Right ventricle myocardium inferior (tissue), 1 donor: ENCODE measurements at regions not wholly inside any gene's neighbourhood (a gene's known extent, or its start where the extent isn't known, plus 50 kb on each side); places are given as distances from the start of the nearest gene placed in this dataset.

ENCODE experiments used
- ATAC-seq: fragments of 200-7000 bp; cut with Tn5 transposase; one replicate; pipeline ENCODE4 v1.9.1; 2020; ENCODE audit warnings: mild to moderate bottlenecking, moderate library complexity
- DNase-seq: peaks from one replicate; pipeline ENCODE4 v3.0.0; 2021; ENCODE audit errors: missing footprints
- intact Hi-C: fragments of 100-400 bp; cut with DNase I; formaldehyde crosslinking; loops from one replicate; pipeline ENCODE4 v1.11.0; 2022
- donor health status: DM: no; HTN: yes; CAD: no; lungs with severe emphysema.

DNA sequence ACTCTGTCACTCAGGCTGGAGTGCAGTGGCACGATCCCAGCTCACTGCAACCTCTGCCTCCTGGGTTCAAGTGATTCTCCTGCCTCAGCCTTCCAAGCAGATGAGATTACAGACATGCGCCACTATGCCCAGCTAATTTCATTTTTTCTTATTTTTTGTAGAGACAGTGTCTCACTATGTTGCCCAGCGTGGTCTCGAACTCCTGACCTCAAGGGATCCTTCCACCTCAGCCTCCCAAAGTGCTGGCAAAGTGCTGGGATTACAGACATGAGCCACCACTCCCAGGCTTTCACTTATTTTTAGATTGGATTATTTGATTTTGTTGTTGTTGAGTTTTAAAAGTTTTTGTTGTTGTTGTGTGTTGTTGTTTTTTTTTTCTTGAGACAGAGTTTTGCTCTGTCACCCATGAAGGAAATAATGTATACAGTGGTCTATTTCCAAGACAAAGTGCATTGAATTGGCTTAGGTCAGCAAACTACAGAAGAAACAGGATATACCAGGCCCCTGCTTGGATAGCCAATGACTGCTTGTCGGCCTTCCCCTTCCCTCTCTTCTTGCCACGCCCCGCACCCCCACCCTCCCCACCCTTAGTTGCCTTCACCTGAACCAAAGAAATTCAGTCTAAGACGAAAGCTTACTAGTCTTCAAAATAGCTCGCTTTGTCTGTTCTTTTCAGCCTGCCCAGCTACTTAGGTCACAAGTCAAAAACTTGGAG, 91.8 kb upstream of the CLDN5 start:
- no peak for DNase-seq
- no peak for ATAC-seq
- intact Hi-C loops, result no loop called here

DNA sequence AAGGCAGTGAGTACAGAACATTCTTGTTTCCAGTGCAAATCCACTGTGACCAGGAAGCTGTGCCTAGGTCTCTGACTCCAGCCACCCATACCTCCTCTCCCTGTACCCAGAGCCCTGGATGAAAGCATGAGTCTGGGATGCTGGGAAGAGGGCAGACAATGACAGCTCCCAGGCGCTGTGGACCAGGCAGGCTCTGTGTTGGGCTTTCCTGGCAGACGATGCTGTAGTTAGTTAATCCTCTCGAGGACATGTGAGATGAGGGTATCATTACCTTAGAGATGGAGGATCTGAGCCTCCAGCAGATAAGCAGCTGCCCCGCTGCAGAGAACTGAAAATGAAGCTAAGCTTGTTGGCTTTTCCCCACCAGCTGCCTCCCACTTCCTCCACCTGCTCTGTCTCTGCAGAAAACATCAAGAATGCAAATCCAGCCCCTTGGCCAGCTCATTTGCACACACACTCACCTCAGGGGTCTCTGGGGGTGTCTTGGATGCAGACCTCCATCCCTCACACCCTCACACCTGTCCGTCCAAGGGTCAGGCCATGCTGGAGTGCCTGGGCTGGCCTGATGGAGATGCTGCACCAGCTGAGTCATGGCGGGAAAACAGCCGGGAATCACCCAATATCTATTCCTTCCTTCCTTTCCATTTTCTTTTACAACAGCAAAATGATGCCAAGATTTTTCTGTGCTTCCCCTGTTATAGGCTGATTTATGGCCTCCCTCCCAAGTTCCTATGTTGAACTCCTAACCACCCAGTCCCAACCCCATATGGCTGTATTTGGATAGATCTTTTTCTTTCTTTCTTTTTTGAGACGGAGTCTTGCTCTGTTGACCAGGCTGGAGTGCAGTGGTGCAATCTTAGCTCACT, 94.9 kb upstream of the SEPTIN5 start:
- intact Hi-C loops, result loop anchor here (5.0 kb wide), 1 partner anchor 97 kb away; the partner anchor contains the start of gene CLDN5
- no peak for DNase-seq
- no peak for ATAC-seq

DNA sequence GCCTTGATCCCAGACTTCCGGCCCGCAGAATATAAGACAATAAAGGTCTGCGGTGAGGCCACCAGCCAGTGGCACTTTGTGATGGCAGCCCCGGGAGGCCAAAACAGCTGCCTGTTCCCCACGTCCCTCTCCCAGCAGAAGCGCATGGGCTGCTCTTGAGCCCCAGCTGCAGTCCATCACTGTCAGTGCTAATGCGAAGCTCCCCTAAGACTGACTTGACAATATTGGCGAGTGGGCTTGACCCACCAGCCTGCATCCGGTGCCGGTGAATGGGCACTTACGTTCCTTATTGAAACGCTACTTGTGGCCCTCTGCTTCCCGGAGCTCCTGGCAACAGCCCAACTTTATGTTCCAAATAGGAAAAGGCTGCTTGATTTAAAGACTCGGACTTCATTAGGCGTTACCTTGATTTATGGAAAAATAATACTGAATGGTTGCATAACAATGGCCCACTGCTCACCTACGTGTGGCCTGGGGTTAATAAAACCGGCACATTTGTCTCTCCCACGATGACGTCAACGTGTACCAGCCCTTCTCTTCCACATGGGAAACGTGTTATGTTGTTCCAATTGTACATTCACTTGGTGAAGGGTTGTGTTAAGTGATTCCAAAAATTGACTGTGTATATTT, 93.4 kb upstream of the SEPTIN5 start:
- DNase-seq (no peak), ATAC-seq (no peak)
- intact Hi-C loops, result loop anchor here (5.0 kb wide), 1 partner anchor 99 kb away; the partner anchor contains the start of gene CLDN5

DNA sequence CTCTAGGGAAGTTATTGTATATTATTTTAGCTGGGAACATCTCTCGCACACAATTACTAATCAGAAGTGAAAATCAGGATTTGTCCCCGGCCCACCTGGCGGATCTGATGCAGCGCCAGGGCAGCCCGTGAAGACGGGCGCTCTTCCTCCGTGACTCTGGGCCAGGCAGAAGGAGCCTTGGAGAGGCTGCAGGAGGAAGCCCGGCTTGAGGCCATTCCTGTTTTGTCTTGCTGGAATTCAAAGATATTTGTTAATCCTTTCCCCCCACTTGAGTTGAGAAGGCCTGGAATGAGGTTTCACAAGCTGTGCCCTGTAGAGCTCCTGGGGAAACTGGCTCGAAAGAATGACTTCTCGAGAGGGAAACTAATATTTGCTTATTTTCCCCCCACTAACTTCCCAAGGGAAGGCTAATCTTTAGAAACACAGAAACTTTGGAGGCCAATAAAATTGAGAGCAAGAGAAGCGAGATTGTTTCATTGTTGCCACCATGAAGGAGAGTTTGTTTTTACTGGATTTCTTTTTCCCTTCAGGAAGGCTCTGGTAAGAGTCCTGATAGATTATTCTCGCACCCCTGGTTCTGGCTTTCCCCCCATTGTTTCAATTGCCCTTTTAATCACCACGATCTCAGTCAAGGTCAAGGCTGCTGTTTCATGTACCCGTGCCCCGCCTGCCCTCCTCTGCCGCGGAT, 92.8 kb upstream of the SEPTIN5 start:
- DNase-seq (no peak), ATAC-seq (no peak)
- intact Hi-C loops, result loop anchor here (5.0 kb wide), 1 partner anchor 99 kb away; the partner anchor contains the start of gene CLDN5

DNA sequence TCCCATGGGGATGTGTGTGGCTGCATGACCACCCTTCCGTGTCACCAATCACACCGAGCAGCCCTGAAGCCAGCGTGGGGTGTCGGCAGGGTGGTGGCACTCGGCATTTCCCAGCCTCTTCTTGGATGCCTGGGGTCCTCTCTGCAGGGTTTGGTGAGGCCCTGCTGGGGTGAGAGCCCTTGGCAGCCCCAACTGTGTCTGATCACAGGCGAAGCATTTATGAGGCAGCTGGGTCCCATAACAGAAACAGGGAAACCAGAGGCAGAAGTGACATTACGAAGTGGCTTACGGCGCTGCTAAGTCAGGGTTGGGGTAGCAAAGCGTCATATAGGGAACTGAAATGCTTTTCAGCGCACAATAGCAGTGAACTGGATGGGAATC, 92.3 kb upstream of the SEPTIN5 start:
- intact Hi-C loops, result loop anchor here (5.0 kb wide), 1 partner anchor 100 kb away; the partner anchor contains the start of gene CLDN5
- DNase-seq (no peak), ATAC-seq (no peak)

DNA sequence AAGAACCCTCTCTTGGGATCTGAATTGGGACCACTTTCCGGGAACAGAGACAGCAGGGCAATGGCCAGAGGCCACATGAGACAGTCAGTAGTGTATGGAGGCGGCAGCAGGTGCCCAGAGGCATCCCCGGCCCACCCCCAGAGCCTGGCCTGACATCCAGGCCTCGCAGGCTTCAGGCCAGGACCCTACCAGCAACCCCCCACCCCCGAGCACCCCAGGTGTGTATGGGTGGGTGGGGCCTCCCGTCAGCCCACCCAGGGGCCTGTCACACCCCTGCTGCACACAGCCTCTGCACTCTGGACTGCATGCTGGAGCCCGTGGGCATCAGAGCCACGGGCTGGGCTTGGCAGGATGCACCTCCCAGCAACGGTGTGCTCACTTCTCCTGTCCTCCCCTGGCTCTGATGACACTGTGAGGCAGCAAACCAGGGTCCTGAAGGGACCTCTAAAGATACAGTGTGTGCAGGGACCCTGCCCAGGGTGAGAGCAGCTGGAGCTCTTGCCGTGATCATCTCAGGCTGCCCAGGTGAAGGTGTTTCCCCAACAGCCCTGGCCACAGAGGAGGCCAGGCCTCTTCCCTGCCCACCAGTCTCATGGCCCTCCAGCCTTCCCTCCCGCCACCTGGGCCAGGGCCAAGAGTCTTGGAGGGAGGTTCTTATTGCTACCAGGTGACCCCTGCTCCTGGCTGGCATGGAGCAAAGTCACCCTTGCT, 88.8 kb upstream of the SEPTIN5 start:
- intact Hi-C loops, result no loop called here

DNA sequence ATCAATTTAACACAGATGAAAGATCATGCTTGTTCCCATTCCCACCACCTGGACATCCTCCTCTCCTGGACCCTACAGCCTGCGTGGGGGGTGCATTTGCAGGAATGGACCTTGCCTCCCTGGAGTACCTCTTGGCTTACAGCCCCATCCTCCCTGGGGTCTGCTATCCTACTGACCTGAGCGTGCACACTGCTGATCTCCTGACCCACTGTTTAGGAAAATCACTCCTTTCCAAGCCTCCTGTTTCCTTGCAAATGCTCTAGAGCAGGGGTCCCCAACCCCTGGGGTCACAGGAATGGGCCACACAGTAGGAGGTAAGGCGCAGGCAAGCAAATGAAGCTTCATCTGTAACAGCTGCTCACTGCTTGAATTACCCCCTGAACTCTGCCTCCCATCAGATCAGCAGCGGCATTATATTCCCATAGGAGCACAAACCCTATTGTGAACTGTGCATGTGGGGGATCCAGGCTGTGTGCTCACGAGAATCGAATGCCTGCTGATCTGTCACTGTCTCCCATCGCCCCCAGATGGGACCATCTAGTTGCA, 88.2 kb upstream of the SEPTIN5 start:
- intact Hi-C loops, result no loop called here
- ATAC-seq (no peak), DNase-seq (no peak)

More for the DNA sequence above, 88.8 kb upstream of the SEPTIN5 start:
- DNase-seq (no peak), ATAC-seq (no peak)

DNA sequence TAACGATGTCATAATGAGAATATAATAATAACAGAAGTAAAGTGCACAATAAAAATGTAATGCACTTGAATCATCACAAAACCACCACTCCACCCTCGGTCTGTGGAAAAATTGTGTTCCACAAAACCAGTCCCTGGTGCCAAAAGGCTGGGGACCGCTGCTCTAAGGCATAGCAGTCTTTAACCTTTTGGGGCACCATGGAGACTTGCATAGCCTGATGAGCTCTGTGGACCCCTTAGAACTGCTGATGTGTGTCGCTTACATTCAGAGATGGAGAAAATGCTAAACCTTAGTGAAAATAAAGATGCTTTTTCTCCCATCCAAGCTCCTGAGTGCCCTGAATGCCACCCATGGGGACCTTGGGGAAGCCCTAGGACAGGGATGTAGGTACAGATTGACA, 87.6 kb upstream of the SEPTIN5 start:
- ATAC-seq, result no peak
- no peak for DNase-seq
- intact Hi-C loops, result no loop called here

DNA sequence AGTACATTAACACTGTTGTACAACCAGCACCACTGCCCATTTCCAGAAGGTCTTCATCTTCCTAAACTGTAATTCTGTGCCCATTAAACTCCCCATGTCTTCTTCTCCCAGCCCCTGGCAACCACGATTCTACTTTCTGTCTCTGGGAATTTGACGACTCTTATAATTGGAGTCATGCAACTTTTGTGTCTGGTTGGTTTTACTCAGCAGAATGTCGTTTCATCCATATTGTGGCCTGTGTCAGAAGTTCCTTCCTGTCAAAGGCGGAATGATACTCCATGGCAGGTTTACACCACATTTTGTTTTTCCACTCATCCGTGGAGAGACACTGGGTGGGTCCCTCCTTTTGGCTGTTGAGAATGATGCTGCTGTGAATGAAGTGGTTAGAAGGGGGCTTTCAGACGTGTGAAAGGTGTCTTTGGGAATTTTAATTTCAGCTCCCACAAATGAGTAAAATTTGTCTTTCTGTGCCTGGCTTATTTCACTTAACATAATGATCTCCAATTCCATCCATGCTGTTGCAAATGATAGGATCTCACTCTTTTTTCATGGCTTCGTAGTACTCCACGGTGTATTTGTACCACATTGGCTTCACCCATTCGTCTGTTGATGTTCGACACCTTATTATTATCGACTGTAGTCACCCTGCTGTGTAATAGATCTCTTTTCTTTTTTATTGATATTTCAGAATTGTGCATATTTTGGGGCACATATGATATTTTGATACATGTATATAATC, 86.1 kb upstream of the SEPTIN5 start:
- intact Hi-C loops, result no loop called here
- DNase-seq (no peak), ATAC-seq (no peak)

DNA sequence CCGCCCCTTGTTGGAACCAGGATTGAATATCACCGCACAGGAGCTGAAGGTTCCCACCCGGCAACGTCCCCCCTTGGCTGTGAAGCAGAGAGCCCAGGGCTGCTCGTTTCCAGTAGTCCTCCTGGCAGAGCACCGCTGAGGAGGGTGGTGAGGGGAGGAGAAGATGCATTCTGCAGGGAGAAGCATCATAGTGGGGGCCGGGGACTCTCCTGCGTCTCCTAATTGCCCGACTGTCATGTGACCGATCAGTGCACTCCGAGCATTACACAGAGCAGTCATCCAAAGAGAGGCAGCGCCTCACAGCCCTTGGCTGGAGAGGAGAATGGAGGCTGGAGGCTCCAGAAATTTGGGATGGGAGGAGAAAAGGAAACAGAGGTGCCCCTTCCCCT, 85.0 kb upstream of the SEPTIN5 start:
- intact Hi-C loops, result no loop called here
- ATAC-seq, result no peak

DNA sequence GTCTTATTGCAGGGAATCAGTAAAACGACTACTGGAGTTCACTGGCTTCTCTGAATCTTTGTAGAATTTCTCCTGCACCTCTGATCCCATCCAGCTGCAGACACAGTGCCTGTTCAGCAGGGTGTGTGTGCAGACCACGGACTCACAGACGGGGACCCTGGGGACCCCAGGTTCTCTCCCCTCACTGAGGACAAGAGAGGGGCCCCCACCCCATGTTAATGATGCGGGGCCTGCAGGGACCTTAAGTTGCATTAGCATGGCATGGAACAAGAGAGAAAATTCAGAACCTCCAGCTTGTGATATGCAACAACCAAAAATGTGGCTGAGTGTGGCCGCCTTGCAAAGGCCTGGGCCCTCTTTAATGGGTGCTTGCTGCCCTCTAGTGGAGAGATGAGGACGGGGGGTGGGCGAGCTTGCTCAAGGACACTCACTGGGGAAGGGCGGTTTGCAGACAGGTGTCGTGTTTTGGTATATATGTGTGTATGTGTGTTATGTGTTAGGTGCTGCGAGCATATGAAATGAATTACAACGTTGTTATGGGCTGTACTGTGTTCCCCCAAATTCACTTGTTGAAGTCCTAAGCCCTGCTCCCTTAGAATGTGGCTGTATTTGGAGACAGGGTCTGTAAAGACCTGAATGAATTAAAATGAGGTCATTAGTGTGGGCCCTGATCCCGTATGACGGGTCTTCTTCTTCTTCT, 84.4 kb upstream of the SEPTIN5 start:
- DNase-seq (peak; percentile 86), ATAC-seq (peak; percentile 79)
- intact Hi-C loops, result loop anchor here (2.0 to 10.0 kb wide), 3 partner anchors 133 to 485 kb away; partner anchors contain the start of gene ESS2

More for the DNA sequence above, 85.0 kb upstream of the SEPTIN5 start:
- DNase-seq, result no peak

DNA sequence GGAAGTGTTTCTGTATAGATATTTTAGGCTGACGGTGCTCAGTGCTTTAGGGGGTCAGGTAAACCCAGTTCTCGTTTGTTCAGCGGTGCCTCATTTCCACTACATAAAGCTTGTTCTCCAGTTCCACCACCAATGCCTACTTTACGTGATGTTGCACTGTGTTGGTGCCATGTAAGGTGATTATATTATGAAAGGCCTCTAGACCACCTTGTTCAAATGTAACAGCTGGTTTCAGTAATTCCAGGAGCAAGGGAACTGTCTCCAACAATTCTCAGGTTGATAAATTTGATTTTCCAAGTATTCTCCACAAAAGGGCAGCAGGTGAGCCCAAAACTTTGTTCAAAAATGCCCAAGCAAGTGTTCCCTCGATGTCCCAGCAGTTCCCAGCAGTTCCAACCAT, 83.7 kb upstream of the SEPTIN5 start:
- DNase-seq (no peak), ATAC-seq (no peak)
- intact Hi-C loops, result loop anchor here (2.0 to 10.0 kb wide), 3 partner anchors 134 to 486 kb away; partner anchors contain the start of gene ESS2

DNA sequence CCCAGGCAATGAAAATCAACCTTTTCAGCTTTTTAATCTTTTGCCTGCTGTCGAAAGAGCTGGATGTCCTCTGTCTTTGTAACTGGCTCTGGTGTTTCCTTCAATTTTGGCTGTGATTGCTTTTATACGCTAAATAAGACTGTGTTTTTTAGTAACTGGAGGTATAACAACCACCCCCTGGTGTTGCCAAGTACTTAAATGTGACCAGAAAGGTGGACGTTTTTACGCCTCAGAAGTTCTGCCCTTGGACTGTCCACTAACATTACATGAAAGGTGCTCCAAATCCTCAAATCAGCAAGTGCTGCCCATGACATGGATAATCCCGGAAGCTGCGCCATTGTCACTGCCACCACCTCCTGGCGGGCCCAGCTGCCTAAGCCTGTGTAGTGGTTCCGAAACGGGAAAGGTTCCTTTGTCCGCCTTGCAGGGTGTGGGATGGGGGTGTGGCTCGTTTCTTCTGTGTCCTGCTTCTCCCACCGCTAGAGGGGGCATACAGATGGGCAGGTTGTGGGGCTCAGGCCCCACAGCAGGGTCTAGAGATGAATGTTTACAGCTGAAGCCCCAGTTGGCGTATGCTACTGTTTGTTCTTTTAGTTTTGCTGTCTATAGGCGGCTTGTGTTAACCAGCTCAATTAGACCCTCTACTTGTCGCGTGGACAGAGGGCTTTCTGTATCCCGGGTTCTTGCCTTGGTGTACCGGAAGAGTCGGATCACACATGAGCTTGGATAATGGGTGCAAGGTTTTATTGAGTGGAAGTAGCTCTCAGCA, 82.2 kb upstream of the SEPTIN5 start:
- ATAC-seq (no peak), DNase-seq (no peak)
- intact Hi-C loops, result loop anchor here (1.0 to 10.0 kb wide), 4 partner anchors 86 to 487 kb away; partner anchors contain the start of gene ESS2

DNA sequence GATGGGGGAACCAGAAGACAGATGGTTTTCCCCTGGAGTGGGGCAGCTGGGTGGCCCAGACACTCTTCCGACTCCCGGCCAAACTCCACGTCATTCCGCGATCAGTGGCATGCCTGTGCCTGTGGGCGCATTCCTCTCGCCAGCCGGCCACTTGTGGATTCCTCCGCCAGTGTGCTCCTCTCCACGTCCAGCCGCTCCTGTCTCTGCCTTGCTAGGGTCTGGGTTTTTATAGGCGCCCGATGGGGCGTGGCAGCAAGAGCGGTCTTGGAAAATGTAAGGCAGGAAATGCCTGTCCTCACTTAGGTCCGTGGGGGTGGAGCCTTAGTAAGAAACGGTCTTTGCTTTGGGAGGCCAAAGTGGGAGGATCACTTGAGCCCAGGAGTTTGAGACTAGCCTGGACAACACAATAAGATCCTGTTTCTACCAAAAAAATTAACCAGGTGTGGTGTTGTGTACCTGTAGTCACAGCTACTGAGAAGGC, 81.6 kb upstream of the SEPTIN5 start:
- DNase-seq (no peak), ATAC-seq (no peak)
- intact Hi-C loops, result loop anchor here (1.0 to 10.0 kb wide), 2 partner anchors 86 to 328 kb away; no protein-coding TSS in a partner anchor

DNA sequence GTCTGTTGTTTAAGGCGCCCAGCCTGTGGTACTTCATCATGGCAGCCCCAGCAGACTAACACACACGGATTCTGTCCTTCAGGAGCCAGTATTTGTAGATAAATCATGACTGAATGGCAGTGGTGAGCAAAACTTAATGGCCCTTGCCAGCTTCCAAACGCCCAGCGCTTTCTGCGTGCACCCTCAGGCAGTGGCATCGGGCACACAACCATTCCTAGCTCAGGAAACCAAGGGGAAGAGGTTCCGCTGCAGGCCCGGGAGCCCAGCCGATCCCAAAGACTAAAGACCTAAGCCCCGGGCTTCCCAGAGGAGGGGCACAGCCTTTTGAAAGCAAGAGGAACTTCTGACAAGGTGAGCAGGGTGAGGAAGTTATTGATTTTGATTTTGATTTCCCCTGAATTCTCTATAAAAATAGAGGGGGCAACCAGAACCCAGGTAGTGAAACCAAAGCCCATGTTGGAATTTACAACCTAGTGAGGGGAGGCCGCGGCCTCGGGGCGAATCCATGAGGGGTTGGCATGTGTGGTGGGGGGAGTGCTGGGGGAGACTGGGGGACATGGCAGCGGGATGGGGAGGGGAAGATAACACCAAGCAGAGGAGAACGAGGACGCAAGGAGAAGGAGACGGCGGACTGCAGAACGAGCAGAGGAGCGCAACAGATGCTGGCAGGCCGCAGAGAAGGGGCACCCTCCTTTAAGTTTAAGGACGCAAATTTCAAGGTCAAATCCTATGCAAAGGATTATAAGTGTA, 79.9 kb upstream of the SEPTIN5 start:
- intact Hi-C loops, result loop anchor here (10.0 kb wide), 1 partner anchor 330 kb away; no protein-coding TSS in a partner anchor
- ATAC-seq (no peak), DNase-seq (no peak)
